HEK293 (cell line): ENCODE measurements at regions not wholly inside any gene's neighbourhood (a gene's known extent, or its start where the extent isn't known, plus 50 kb on each side); places are given as distances from the start of the nearest gene placed in this dataset.

Experiments used
- CTCF ChIA-PET: fragments of 350-600 bp; formaldehyde crosslinking; extraction: SDS; loops from one replicate; lab custom pipeline; 2021; ENCODE audit warnings: antibody characterized with exemption; lab: Yijun Ruan, JAX
- POLR2A ChIA-PET: fragments of 300-600 bp; formaldehyde crosslinking; extraction: SDS; loops from one replicate; lab custom pipeline; 2020; ENCODE audit warnings: antibody characterized with exemption, inconsistent platforms; lab: Yijun Ruan, JAX
- H3K27ac ChIP-seq: fragments of 200-500 bp; sonication (Bioruptor generic); 2 replicates; pipeline ENCODE4 v1.5.1; 2014; ENCODE audit warnings: low read depth, low read length, control low read depth, inconsistent platforms; ENCODE audit errors: extremely low read depth
- H3K36me3 ChIP-seq, 2 experiments: fragments of 200-500 bp in 1 of 2; sonication (Bioruptor generic) in 1 of 2; 1 replicate in 1 of 2; 2 replicates in 1 of 2; pipeline ENCODE4 v1.5.1; 2014 to 2017; ENCODE audit warnings: inconsistent platforms in 2 of 2, low read length in 2 of 2; ENCODE audit not compliant: control insufficient read depth in 2 of 2, insufficient read depth in 1 of 2
- H3K4me1 ChIP-seq: fragments of 200-500 bp; sonication (Bioruptor generic); 2 replicates; pipeline ENCODE4 v1.5.1; 2014; ENCODE audit warnings: mild to moderate bottlenecking, low read length, inconsistent platforms; ENCODE audit not compliant: control insufficient read depth, insufficient read depth
- H3K4me3 ChIP-seq: 2 replicates; pipeline ENCODE4 v1.5.1; 2011; ENCODE audit warnings: low read depth, mild to moderate bottlenecking, control low read depth, low read length, moderate library complexity
- H3K9me3 ChIP-seq: fragments of 200-500 bp; sonication (Bioruptor generic); 2 replicates; pipeline ENCODE4 v1.5.1; 2014; ENCODE audit warnings: low read depth, low read length, inconsistent platforms; ENCODE audit not compliant: control insufficient read depth, insufficient read depth
- EGR2 ChIP-seq: fragments of 450-650 bp; formaldehyde crosslinking; IDR thresholded peaks from 2 replicates; pipeline ENCODE4 v1.5.1; 2016; ENCODE audit warnings: low read depth, missing biosample characterization, missing genetic modification characterization
- RBAK ChIP-seq: fragments of 450-650 bp; formaldehyde crosslinking; IDR thresholded peaks from 2 replicates; pipeline ENCODE4 v1.5.1; 2016; ENCODE audit warnings: missing biosample characterization, missing genetic modification characterization
- SCRT1 ChIP-seq: fragments of 450-650 bp; formaldehyde crosslinking; IDR thresholded peaks from 2 replicates; pipeline ENCODE4 v1.5.1; 2016; ENCODE audit warnings: missing biosample characterization, missing genetic modification characterization, borderline replicate concordance
- SETDB1 ChIP-seq: IDR thresholded peaks from one replicate; pipeline ENCODE4 v1.6.1; 2017; ENCODE audit warnings: mild to moderate bottlenecking, low read length, moderate library complexity, mixed read lengths; ENCODE audit not compliant: insufficient read length
- ZBTB8A ChIP-seq: fragments of 450-650 bp; formaldehyde crosslinking; IDR thresholded peaks from 2 replicates; pipeline ENCODE4 v1.5.1; 2016; ENCODE audit warnings: missing biosample characterization, missing genetic modification characterization
- ZIC2 ChIP-seq: fragments of 450-650 bp; formaldehyde crosslinking; IDR thresholded peaks from 2 replicates; pipeline ENCODE4 v1.5.1; 2016; ENCODE audit warnings: missing biosample characterization, missing genetic modification characterization
- ZNF18 ChIP-seq: fragments of 450-650 bp; formaldehyde crosslinking; IDR thresholded peaks from 2 replicates; pipeline ENCODE4 v1.5.1; 2016; ENCODE audit warnings: missing biosample characterization, missing genetic modification characterization
- ZNF19 ChIP-seq: fragments of 450-650 bp; formaldehyde crosslinking; IDR thresholded peaks from 2 replicates; pipeline ENCODE4; 2016; ENCODE audit warnings: missing biosample characterization, missing genetic modification characterization, low read depth
- ZNF24 ChIP-seq: fragments of 450-650 bp; formaldehyde crosslinking; IDR thresholded peaks from 2 replicates; pipeline ENCODE4 v1.5.1; 2016; ENCODE audit warnings: missing biosample characterization, missing genetic modification characterization
- ZNF350 ChIP-seq: fragments of 450-650 bp; formaldehyde crosslinking; IDR thresholded peaks from 2 replicates; pipeline ENCODE4 v1.5.0; 2017; ENCODE audit warnings: missing biosample characterization, mild to moderate bottlenecking, missing genetic modification characterization
- ZNF37A ChIP-seq: fragments of 450-650 bp; IDR thresholded peaks from 2 replicates; pipeline ENCODE4 v1.5.1; 2018; ENCODE audit warnings: missing biosample characterization, missing genetic modification characterization
- ZNF558 ChIP-seq: fragments of 450-650 bp; formaldehyde crosslinking; IDR thresholded peaks from 2 replicates; pipeline ENCODE4 v1.5.1; 2016; ENCODE audit warnings: missing biosample characterization, missing genetic modification characterization
- ZNF585B ChIP-seq: fragments of 450-650 bp; formaldehyde crosslinking; IDR thresholded peaks from 2 replicates; pipeline ENCODE4 v1.5.1; 2016; ENCODE audit warnings: missing biosample characterization, missing genetic modification characterization
- ZNF600 ChIP-seq: fragments of 450-650 bp; formaldehyde crosslinking; IDR thresholded peaks from 2 replicates; pipeline ENCODE4 v1.5.1; 2016; ENCODE audit warnings: missing biosample characterization, missing genetic modification characterization
- ZNF629 ChIP-seq: fragments of 450-650 bp; formaldehyde crosslinking; IDR thresholded peaks from 2 replicates; pipeline ENCODE4 v1.5.1; 2017; ENCODE audit warnings: missing biosample characterization, missing genetic modification characterization
- ZNF670 ChIP-seq: fragments of 450-650 bp; formaldehyde crosslinking; IDR thresholded peaks from 2 replicates; pipeline ENCODE4 v1.5.1; 2016; ENCODE audit warnings: missing biosample characterization, missing genetic modification characterization, low read depth
- ZNF707 ChIP-seq: fragments of 450-650 bp; formaldehyde crosslinking; IDR thresholded peaks from 2 replicates; pipeline ENCODE4 v1.5.1; 2016; ENCODE audit warnings: missing biosample characterization, missing genetic modification characterization
- ZNF776 ChIP-seq: fragments of 450-650 bp; formaldehyde crosslinking; IDR thresholded peaks from 2 replicates; pipeline ENCODE4 v1.5.0; 2017; ENCODE audit warnings: missing biosample characterization, missing genetic modification characterization, borderline replicate concordance
- ZNF777 ChIP-seq: fragments of 450-650 bp; formaldehyde crosslinking; IDR thresholded peaks from 2 replicates; pipeline ENCODE4 v1.5.1; 2017; ENCODE audit warnings: missing biosample characterization, missing genetic modification characterization, borderline replicate concordance
- TF ChIP-seq, protein P1 (sequence below): fragments of 450-650 bp; formaldehyde crosslinking; IDR thresholded peaks from 2 replicates; pipeline ENCODE4 v1.5.1; 2016; ENCODE audit warnings: missing biosample characterization, missing genetic modification characterization
- TF ChIP-seq, protein P2 (sequence below): fragments of 450-650 bp; formaldehyde crosslinking; IDR thresholded peaks from 2 replicates; pipeline ENCODE4 v1.5.1; 2016; ENCODE audit warnings: missing biosample characterization, missing genetic modification characterization
- TF ChIP-seq, protein P3 (sequence below): fragments of 450-650 bp; formaldehyde crosslinking; IDR thresholded peaks from 2 replicates; pipeline ENCODE4 v1.5.1; 2016; ENCODE audit warnings: missing biosample characterization, missing genetic modification characterization, borderline replicate concordance
- TF ChIP-seq, protein P4 (sequence below): fragments of 450-650 bp; formaldehyde crosslinking; IDR thresholded peaks from 2 replicates; pipeline ENCODE4 v1.5.1; 2016; ENCODE audit warnings: missing biosample characterization, missing genetic modification characterization
- TF ChIP-seq, protein P5 (sequence below): fragments of 450-650 bp; formaldehyde crosslinking; IDR thresholded peaks from 2 replicates; pipeline ENCODE4 v1.5.1; 2017; ENCODE audit warnings: missing biosample characterization, missing genetic modification characterization

- H3K4me1 ChIP-seq, result no peaks in the 10 kb centered on the region
- ChIA-PET CTCF (no interaction called here), POLR2A (no interaction called here)
- H3K4me3 ChIP-seq, result no peak overlapping the region
- no peak for TF ChIP-seq SCRT1
- no peak for TF ChIP-seq EGR2
- TF ChIP-seq, protein P1, sequence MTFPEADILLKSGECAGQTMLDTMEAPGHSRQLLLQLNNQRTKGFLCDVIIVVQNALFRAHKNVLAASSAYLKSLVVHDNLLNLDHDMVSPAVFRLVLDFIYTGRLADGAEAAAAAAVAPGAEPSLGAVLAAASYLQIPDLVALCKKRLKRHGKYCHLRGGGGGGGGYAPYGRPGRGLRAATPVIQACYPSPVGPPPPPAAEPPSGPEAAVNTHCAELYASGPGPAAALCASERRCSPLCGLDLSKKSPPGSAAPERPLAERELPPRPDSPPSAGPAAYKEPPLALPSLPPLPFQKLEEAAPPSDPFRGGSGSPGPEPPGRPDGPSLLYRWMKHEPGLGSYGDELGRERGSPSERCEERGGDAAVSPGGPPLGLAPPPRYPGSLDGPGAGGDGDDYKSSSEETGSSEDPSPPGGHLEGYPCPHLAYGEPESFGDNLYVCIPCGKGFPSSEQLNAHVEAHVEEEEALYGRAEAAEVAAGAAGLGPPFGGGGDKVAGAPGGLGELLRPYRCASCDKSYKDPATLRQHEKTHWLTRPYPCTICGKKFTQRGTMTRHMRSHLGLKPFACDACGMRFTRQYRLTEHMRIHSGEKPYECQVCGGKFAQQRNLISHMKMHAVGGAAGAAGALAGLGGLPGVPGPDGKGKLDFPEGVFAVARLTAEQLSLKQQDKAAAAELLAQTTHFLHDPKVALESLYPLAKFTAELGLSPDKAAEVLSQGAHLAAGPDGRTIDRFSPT, result no peak
- TF ChIP-seq, protein P2, sequence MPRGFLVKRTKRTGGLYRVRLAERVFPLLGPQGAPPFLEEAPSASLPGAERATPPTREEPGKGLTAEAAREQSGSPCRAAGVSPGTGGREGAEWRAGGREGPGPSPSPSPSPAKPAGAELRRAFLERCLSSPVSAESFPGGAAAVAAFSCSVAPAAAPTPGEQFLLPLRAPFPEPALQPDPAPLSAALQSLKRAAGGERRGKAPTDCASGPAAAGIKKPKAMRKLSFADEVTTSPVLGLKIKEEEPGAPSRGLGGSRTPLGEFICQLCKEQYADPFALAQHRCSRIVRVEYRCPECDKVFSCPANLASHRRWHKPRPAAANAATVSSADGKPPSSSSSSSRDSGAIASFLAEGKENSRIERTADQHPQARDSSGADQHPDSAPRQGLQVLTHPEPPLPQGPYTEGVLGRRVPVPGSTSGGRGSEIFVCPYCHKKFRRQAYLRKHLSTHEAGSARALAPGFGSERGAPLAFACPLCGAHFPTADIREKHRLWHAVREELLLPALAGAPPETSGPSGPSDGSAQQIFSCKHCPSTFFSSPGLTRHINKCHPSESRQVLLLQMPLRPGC (tag by site-specific recombination), result no peak
- TF ChIP-seq SETDB1, result no peak
- TF ChIP-seq, protein P3, sequence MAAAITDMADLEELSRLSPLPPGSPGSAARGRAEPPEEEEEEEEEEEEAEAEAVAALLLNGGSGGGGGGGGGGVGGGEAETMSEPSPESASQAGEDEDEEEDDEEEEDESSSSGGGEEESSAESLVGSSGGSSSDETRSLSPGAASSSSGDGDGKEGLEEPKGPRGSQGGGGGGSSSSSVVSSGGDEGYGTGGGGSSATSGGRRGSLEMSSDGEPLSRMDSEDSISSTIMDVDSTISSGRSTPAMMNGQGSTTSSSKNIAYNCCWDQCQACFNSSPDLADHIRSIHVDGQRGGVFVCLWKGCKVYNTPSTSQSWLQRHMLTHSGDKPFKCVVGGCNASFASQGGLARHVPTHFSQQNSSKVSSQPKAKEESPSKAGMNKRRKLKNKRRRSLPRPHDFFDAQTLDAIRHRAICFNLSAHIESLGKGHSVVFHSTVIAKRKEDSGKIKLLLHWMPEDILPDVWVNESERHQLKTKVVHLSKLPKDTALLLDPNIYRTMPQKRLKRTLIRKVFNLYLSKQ (tag by site-specific recombination), result no peak
- no peak for TF ChIP-seq ZNF24 (tag by site-specific recombination)
- TF ChIP-seq RBAK (tag by site-specific recombination), result no peak
- TF ChIP-seq ZNF585B, result no peak
- TF ChIP-seq ZNF37A, result no peak
- TF ChIP-seq, protein P4, sequence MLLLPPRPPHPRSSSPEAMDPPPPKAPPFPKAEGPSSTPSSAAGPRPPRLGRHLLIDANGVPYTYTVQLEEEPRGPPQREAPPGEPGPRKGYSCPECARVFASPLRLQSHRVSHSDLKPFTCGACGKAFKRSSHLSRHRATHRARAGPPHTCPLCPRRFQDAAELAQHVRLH (tag by site-specific recombination), result no peak
- no peak for TF ChIP-seq ZNF629 (tag by site-specific recombination)
- no peak for TF ChIP-seq ZNF600 (tag by site-specific recombination)
- TF ChIP-seq ZNF18 (tag by site-specific recombination), result no peak
- no peaks in the 10 kb centered on the region for H3K9me3 ChIP-seq
- no peaks in the 10 kb centered on the region for H3K36me3 ChIP-seq
- H3K27ac ChIP-seq, result no peak overlapping the region
Observed at GRCh38 chr15:61605343-61605742, 376.2 kb upstream of the RORA start.

DNA sequence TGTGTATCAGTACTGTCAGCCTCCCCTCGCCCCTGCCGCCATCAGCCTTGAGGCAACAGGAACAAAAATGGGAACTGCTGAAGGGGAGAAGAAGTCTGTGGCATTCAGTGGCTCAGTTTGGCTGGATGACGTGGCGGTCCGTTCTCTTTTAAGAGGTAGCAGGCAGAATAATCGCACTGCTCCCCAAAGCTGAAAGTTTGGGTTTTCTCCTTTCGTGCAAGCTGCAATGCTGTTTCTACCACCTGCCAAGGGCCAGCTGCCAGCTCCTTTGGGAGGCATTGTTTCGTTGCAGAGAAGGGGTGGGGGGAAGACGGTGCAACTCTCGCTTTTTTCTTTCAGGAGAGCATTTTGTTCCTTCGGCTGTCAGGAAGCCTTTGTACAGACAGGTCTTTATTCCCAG, 369.6 kb upstream of the RORA start:
- POLR2A ChIA-PET, result no interaction called here
- Histone ChIP-seq H3K4me3 (no peak overlapping the region), H3K36me3 (no peaks in the 10 kb centered on the region), H3K27ac (no peak overlapping the region), H3K9me3 (no peaks in the 10 kb centered on the region), H3K4me1 (no peaks in the 10 kb centered on the region)
- CTCF ChIA-PET, result interaction anchor here (0.6 kb wide), 1 partner anchor 117 kb away, joined by 3 read pairs; no protein-coding TSS in a partner anchor
- TF ChIP-seq ZNF707 (tag by site-specific recombination), result no peak
- no peak for TF ChIP-seq ZNF37A
- TF ChIP-seq ZNF776 (tag by site-specific recombination), result no peak
- no peak for TF ChIP-seq ZNF18 (tag by site-specific recombination)
- no peak for TF ChIP-seq RBAK (tag by site-specific recombination)
- no peak for TF ChIP-seq ZBTB8A
- no peak for TF ChIP-seq ZNF558 (tag by site-specific recombination)
- TF ChIP-seq ZNF350 (tag by site-specific recombination), result no peak
- TF ChIP-seq ZIC2, result no peak
- no peak for TF ChIP-seq ZNF670 (tag by site-specific recombination)
- TF ChIP-seq ZNF777 (tag by site-specific recombination), result no peak
- no peak for TF ChIP-seq ZNF19 (tag by site-specific recombination)
- TF ChIP-seq, protein P5, sequence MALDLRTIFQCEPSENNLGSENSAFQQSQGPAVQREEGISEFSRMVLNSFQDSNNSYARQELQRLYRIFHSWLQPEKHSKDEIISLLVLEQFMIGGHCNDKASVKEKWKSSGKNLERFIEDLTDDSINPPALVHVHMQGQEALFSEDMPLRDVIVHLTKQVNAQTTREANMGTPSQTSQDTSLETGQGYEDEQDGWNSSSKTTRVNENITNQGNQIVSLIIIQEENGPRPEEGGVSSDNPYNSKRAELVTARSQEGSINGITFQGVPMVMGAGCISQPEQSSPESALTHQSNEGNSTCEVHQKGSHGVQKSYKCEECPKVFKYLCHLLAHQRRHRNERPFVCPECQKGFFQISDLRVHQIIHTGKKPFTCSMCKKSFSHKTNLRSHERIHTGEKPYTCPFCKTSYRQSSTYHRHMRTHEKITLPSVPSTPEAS, result no peak
- TF ChIP-seq SCRT1, result no peak
